Esophagus muscularis mucosa (tissue), 4 donors: ENCODE measurements at regions not wholly inside any gene's neighbourhood (a gene's known extent, or its start where the extent isn't known, plus 50 kb on each side); places are given as distances from the start of the nearest gene placed in this dataset.

Experiments used
- DNase-seq: peaks from one replicate; pipeline ENCODE4 v3.0.0-alpha.2; 2017; ENCODE audit errors: extremely low spot score
- H3K27ac ChIP-seq, 4 donors: fragments of 200-600 bp; sonication (generic); replicated peaks in 1 of 4; 1 replicate in 3 of 4; 2 replicates in 1 of 4; pipeline ENCODE4 v1.5.1; 2016 to 2019; ENCODE audit warnings: mild to moderate bottlenecking in 1 of 4
- H3K27me3 ChIP-seq, 4 donors: fragments of 200-600 bp; sonication (generic); one replicate each; pipeline versions ENCODE4 v1.5.1 to v1.6.0; 2016 to 2019
- H3K36me3 ChIP-seq, 4 donors: fragments of 200-600 bp; sonication (generic); one replicate each; pipeline ENCODE4 v1.5.1; 2016 to 2019
- H3K4me1 ChIP-seq, 4 donors: fragments of 200-600 bp; sonication (generic); one replicate each; pipeline ENCODE4 v1.5.1; 2016 to 2019
- H3K4me3 ChIP-seq, 4 donors: fragments of 200-600 bp; sonication (generic); 1 replicate in 2 of 4; 2 replicates in 2 of 4; pipeline ENCODE4 v1.5.1; 2016 to 2019; ENCODE audit warnings: mild to moderate bottlenecking in 4 of 4, moderate library complexity in 1 of 4
- H3K9me3 ChIP-seq, 4 donors: fragments of 200-600 bp; sonication (generic); 1 replicate in 3 of 4; 2 replicates in 1 of 4; pipeline ENCODE4 v1.5.1; 2016 to 2019
- CTCF ChIP-seq, 3 experiments: fragments of 200-600 bp in 2 of 3; fragments of 450-650 bp in 1 of 3; sonication (generic) in 2 of 3; IDR thresholded peaks; one replicate each; pipeline ENCODE4 v1.5.1; 2017 to 2019; ENCODE audit warnings: antibody characterized with exemption in 3 of 3, mild to moderate bottlenecking in 2 of 3, moderate library complexity in 1 of 3
- EP300 ChIP-seq: sonication (generic); formaldehyde crosslinking; IDR thresholded peaks from one replicate; pipeline ENCODE4 v1.6.1; 2017; ENCODE audit warnings: antibody characterized with exemption
- POLR2A ChIP-seq: fragments of 450-650 bp; IDR thresholded peaks from one replicate; pipeline ENCODE4 v1.6.1; 2017; ENCODE audit warnings: antibody characterized with exemption, moderate library complexity, mild to moderate bottlenecking, low read depth
- POLR2AphosphoS5 ChIP-seq, 2 donors: sonication (generic); formaldehyde crosslinking; IDR thresholded peaks; one replicate each; pipeline ENCODE4 v1.6.1; 2017; ENCODE audit warnings: antibody characterized with exemption in 2 of 2
- whole genome bisulfite sequencing: methylation state at CpG from one replicate; pipeline ENCODE4 v1.1.5; 2018; 5-methylcytosine and 5-hydroxymethylcytosine counted together
- intact Hi-C: fragments of 100-400 bp; cut with DNase I; formaldehyde crosslinking; loops from one replicate; pipeline ENCODE4 v1.15.1; 2023

GRCh38 chr11:79671401-79671800 is 230.6 kb upstream of the TENM4 start:
- WGBS: 83% methylated on average over 3 of the region's 3 CpGs
- intact Hi-C loops: no loop called here
- H3K27me3 ChIP-seq: peaks cover 0 to 9% (median 0%) of the 10 kb centered on the region in 4 donors
- no peaks in the 10 kb centered on the region for H3K36me3 ChIP-seq
- no peak overlapping the region for H3K27ac ChIP-seq
- H3K9me3 ChIP-seq: no peaks in the 10 kb centered on the region
- TF ChIP-seq POLR2A: no peak
- no peak for TF ChIP-seq EP300
- TF ChIP-seq CTCF (IDR thresholded peaks at IDR 0.05): no peak
- no peak for TF ChIP-seq POLR2AphosphoS5 (IDR thresholded peaks at IDR 0.05)
- DNase-seq: no peak
- H3K4me3 ChIP-seq: no peak overlapping the region
- H3K4me1 ChIP-seq: no peaks in the 10 kb centered on the region

- Histone ChIP-seq H3K9me3 (no peaks in the 10 kb centered on the region), H3K4me3 (no peak overlapping the region), H3K27ac (no peak overlapping the region), H3K36me3 (no peaks in the 10 kb centered on the region), H3K27me3 (peaks cover 0 to 6% (median 0%) of the 10 kb centered on the region in 4 donors), H3K4me1 (no peaks in the 10 kb centered on the region)
- intact Hi-C loops: no loop called here
- TF ChIP-seq EP300 (no peak), CTCF (IDR thresholded peaks at IDR 0.05) (no peak), POLR2AphosphoS5 (IDR thresholded peaks at IDR 0.05) (no peak), POLR2A (no peak)
- DNase-seq: no peak
- WGBS: 48% methylated on average over 3 of the region's 3 CpGs
Measured at GRCh38 chr11:79670882-79671281, 230.1 kb upstream of the TENM4 start.

- Histone ChIP-seq H3K4me3 (no peak overlapping the region), H3K36me3 (no peaks in the 10 kb centered on the region), H3K27me3 (peaks cover 0 to 6% (median 0%) of the 10 kb centered on the region in 4 donors), H3K27ac (no peak overlapping the region), H3K4me1 (no peaks in the 10 kb centered on the region), H3K9me3 (no peaks in the 10 kb centered on the region)
- intact Hi-C loops: no loop called here
- TF ChIP-seq POLR2A (no peak), EP300 (no peak), POLR2AphosphoS5 (IDR thresholded peaks at IDR 0.05) (no peak), CTCF (IDR thresholded peaks at IDR 0.05) (no peak)
- DNase-seq: no peak
- 57% methylated on average over 3 of the region's 4 CpGs for WGBS
Measured at GRCh38 chr11:79668575-79668974, 227.7 kb upstream of the TENM4 start.

- intact Hi-C loops: no loop called here
- Histone ChIP-seq H3K4me1 (no peaks in the 10 kb centered on the region), H3K9me3 (no peaks in the 10 kb centered on the region), H3K27me3 (peaks cover 0 to 6% (median 0%) of the 10 kb centered on the region in 4 donors), H3K27ac (no peak overlapping the region), H3K4me3 (no peak overlapping the region), H3K36me3 (no peaks in the 10 kb centered on the region)
- WGBS: 84% methylated on average over 4 of the region's 4 CpGs
- no peak for DNase-seq
- no peak for TF ChIP-seq CTCF (IDR thresholded peaks at IDR 0.05)
- no peak for TF ChIP-seq POLR2A
Measured at GRCh38 chr11:79667380-79667779, 226.6 kb upstream of the TENM4 start.

- H3K9me3 ChIP-seq: no peaks in the 10 kb centered on the region
- no peak overlapping the region for H3K27ac ChIP-seq
- no peak for DNase-seq
- intact Hi-C loops: no loop called here
- no peaks in the 10 kb centered on the region for H3K4me1 ChIP-seq
- H3K4me3 ChIP-seq: no peak overlapping the region
- WGBS: 85% methylated on average over 2 of the region's 2 CpGs
- H3K27me3 ChIP-seq: peaks cover 0 to 4% (median 0%) of the 10 kb centered on the region in 4 donors
- no peaks in the 10 kb centered on the region for H3K36me3 ChIP-seq
- no peak for TF ChIP-seq CTCF (IDR thresholded peaks at IDR 0.05)
- no peak for TF ChIP-seq POLR2AphosphoS5 (IDR thresholded peaks at IDR 0.05)
- TF ChIP-seq EP300: no peak
- no peak for TF ChIP-seq POLR2A
Measured at GRCh38 chr11:79663017-79663416, 222.2 kb upstream of the TENM4 start.
